ENCODE measurements at regions not wholly inside any gene's neighbourhood (a gene's known extent, or its start where the extent isn't known, plus 50 kb on each side); places are given as distances from the start of the nearest gene placed in this dataset.
"Not testable (repeated sequence)": the region's sequence is repeated elsewhere in the genome, so short reads cannot be mapped to it uniquely, and the experiment has no call there.

DNA sequence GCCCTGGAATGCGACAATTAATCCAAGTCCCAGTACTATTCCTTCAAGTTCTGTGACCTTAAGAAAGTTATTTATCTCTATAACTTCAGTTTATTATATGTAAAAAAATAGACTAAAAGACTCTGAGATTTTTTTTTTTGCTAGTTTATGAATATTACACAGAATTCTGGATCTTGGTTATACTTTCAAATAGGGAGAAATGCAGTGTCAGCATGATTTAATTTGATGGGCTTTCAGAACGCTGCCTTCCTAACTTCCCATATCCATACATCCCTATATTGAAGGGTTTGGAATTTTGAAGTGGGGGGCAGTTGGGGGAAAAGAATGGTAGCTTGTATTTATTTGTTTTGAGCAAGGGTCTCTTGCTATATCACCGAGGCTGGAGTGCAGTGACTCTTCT, 98.4 kb upstream of the MEGF10 start:
- H3K27me3 ChIP-seq (ENCODE audit: low read depth, low read length): no peaks in the 10 kb centered on the region
- no peak overlapping the region for H3K4me2 ChIP-seq (ENCODE audit: low read length)
- H3K9ac ChIP-seq (ENCODE audit: low read length): no peak overlapping the region
- no peaks in the 10 kb centered on the region for H3K79me2 ChIP-seq (ENCODE audit: low read length)
- H3K4me3 ChIP-seq (ENCODE audit: low read length): no peak overlapping the region
- no peaks in the 10 kb centered on the region for H3K36me3 ChIP-seq (replicated peaks; ENCODE audit: low read depth, low read length)
- no peaks in the 10 kb centered on the region for H4K20me1 ChIP-seq (ENCODE audit: insufficient read depth, low read length)
- H3K4me1 ChIP-seq (ENCODE audit: low read length): no peaks in the 10 kb centered on the region
- H3K9me3 ChIP-seq (ENCODE audit: insufficient read depth, low read length): no peaks in the 10 kb centered on the region
- no peak overlapping the region for H2AFZ ChIP-seq (ENCODE audit: low read depth, low read length)
- no peak for TF ChIP-seq EZH2phosphoT487 (IDR thresholded peaks at IDR 0.05; ENCODE audit: low read depth)
- TF ChIP-seq, protein P1, sequence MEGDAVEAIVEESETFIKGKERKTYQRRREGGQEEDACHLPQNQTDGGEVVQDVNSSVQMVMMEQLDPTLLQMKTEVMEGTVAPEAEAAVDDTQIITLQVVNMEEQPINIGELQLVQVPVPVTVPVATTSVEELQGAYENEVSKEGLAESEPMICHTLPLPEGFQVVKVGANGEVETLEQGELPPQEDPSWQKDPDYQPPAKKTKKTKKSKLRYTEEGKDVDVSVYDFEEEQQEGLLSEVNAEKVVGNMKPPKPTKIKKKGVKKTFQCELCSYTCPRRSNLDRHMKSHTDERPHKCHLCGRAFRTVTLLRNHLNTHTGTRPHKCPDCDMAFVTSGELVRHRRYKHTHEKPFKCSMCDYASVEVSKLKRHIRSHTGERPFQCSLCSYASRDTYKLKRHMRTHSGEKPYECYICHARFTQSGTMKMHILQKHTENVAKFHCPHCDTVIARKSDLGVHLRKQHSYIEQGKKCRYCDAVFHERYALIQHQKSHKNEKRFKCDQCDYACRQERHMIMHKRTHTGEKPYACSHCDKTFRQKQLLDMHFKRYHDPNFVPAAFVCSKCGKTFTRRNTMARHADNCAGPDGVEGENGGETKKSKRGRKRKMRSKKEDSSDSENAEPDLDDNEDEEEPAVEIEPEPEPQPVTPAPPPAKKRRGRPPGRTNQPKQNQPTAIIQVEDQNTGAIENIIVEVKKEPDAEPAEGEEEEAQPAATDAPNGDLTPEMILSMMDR (IDR thresholded peaks at IDR 0.05; ENCODE audit: low read depth, low read length): no peak
- no peak overlapping the region for H3K27ac ChIP-seq (ENCODE audit: low read length)

DNA sequence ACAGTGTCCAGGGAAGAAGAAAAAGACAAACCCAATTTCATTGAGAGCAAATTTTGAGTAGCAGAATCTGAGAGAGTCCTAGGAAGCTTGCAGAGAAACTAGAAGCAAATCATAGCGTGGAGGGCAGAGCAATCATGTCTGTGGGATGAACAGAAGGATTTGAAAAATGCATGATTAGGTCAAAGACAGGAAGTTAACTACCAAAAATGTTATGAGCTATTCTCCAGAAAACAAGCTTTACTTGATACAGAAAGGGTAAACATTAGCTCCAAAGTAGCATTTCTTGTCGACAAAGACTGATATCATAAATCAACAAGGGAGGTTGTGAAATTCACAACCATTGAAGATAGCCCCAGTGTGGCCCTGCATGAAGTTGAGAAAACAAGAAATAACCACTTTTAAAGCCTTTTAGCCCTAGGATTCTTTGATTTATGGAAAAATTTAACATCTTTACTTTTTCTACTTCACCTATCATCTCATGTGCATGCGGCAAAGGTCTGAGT, 97.7 kb upstream of the MEGF10 start:
- Histone ChIP-seq H2AFZ (ENCODE audit: low read depth, low read length) (no peak overlapping the region), H4K20me1 (ENCODE audit: insufficient read depth, low read length) (no peaks in the 10 kb centered on the region), H3K4me2 (ENCODE audit: low read length) (no peak overlapping the region), H3K4me3 (ENCODE audit: low read length) (no peak overlapping the region), H3K27me3 (ENCODE audit: low read depth, low read length) (no peaks in the 10 kb centered on the region), H3K9ac (ENCODE audit: low read length) (no peak overlapping the region), H3K27ac (ENCODE audit: low read length) (no peak overlapping the region), H3K4me1 (ENCODE audit: low read length) (no peaks in the 10 kb centered on the region), H3K36me3 (replicated peaks; ENCODE audit: low read depth, low read length) (no peaks in the 10 kb centered on the region), H3K9me3 (ENCODE audit: insufficient read depth, low read length) (no peaks in the 10 kb centered on the region), H3K79me2 (ENCODE audit: low read length) (no peaks in the 10 kb centered on the region)
- TF ChIP-seq, protein P1 (IDR thresholded peaks at IDR 0.05; ENCODE audit: low read depth, low read length): no peak
- TF ChIP-seq EZH2phosphoT487 (IDR thresholded peaks at IDR 0.05; ENCODE audit: low read depth): no peak

GRCh38 chr5:127196042-127196441, 94.6 kb upstream of the MEGF10 start:
- no peak overlapping the region for H3K4me3 ChIP-seq (ENCODE audit: low read length)
- no peaks in the 10 kb centered on the region for H3K27me3 ChIP-seq (ENCODE audit: low read depth, low read length)
- no peak overlapping the region for H3K27ac ChIP-seq (ENCODE audit: low read length)
- H3K4me2 ChIP-seq (ENCODE audit: low read length): no peak overlapping the region
- no peaks in the 10 kb centered on the region for H4K20me1 ChIP-seq (ENCODE audit: insufficient read depth, low read length)
- no peaks in the 10 kb centered on the region for H3K36me3 ChIP-seq (replicated peaks; ENCODE audit: low read depth, low read length)
- H3K9ac ChIP-seq (ENCODE audit: low read length): no peak overlapping the region
- H3K9me3 ChIP-seq (ENCODE audit: insufficient read depth, low read length): no peaks in the 10 kb centered on the region
- TF ChIP-seq EZH2phosphoT487 (IDR thresholded peaks at IDR 0.05; ENCODE audit: low read depth): no peak
- TF ChIP-seq, protein P1 (IDR thresholded peaks at IDR 0.05; ENCODE audit: low read depth, low read length): no peak
- no peaks in the 10 kb centered on the region for H3K4me1 ChIP-seq (ENCODE audit: low read length)
- H3K79me2 ChIP-seq (ENCODE audit: low read length): no peaks in the 10 kb centered on the region
- no peak overlapping the region for H2AFZ ChIP-seq (ENCODE audit: low read depth, low read length)

DNA sequence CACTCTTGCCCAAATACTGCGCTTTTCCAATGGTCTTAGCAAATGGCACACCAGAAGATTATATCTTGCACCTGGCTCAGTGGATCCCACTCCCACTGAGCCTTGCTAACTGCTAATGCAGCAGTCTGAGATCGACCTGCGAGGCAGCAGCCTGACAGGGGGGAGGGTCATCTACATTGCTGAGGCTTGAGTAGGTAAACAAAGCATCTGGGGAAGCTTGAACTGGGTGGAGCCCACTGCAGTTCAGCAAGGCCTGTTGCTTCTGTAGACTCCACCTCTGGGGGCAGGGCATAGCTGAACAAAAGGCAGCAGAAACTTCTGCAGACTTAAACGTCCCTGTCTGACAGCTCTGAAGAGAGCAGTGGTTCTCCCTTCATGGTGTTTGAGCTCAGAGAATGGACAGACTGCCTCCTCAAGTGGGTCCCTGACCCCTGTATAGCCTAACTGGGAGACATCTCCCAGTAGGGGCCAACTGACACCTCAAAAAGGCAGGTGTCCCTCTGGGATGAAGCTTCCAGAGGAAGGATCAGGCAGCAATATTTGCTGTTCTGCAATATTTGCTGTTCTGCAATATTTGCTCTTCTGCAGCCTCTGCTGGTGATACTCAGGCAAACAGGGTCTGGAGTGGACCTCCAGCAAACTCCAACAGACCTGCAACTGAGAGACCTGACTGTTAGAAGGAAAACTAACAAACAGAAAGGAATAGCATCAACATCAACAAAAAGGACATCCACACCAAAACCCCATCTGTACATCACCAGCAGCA, 93.0 kb upstream of the MEGF10 start:
- not testable (repeated sequence) for H3K36me3 ChIP-seq (replicated peaks; ENCODE audit: low read depth, low read length); H2AFZ ChIP-seq (ENCODE audit: low read depth, low read length); H4K20me1 ChIP-seq (ENCODE audit: insufficient read depth, low read length); H3K9ac ChIP-seq (ENCODE audit: low read length); H3K9me3 ChIP-seq (ENCODE audit: insufficient read depth, low read length); H3K4me3 ChIP-seq (ENCODE audit: low read length); H3K79me2 ChIP-seq (ENCODE audit: low read length); H3K27me3 ChIP-seq (ENCODE audit: low read depth, low read length); H3K4me2 ChIP-seq (ENCODE audit: low read length); H3K4me1 ChIP-seq (ENCODE audit: low read length); H3K27ac ChIP-seq (ENCODE audit: low read length)

DNA sequence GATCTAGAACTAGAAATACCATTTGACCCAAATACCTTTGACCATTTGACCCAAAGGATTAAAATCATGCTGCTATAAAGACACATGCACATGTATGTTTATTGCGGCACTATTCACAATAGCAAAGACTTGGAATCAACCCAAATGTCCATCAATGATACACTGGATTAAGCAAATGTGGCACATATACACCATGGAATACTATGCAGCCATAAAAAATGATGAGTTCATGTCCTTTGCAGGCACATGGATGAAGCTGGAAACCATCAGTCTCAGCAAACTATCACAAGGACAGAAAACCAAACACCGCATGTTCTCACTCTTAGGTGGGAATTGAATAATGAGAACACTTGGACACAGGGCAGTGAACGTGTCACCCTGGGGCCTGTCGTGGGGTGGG, 87.9 kb upstream of the MEGF10 start:
- not testable (repeated sequence) for H4K20me1 ChIP-seq (ENCODE audit: insufficient read depth, low read length); H3K9me3 ChIP-seq (ENCODE audit: insufficient read depth, low read length); H3K4me3 ChIP-seq (ENCODE audit: low read length); H3K27ac ChIP-seq (ENCODE audit: low read length); H3K4me1 ChIP-seq (ENCODE audit: low read length); H3K9ac ChIP-seq (ENCODE audit: low read length); H3K4me2 ChIP-seq (ENCODE audit: low read length); H3K79me2 ChIP-seq (ENCODE audit: low read length); H3K36me3 ChIP-seq (replicated peaks; ENCODE audit: low read depth, low read length); H2AFZ ChIP-seq (ENCODE audit: low read depth, low read length); H3K27me3 ChIP-seq (ENCODE audit: low read depth, low read length)

Measured in OCI-LY3 (cell line).